GM12878 (cell line): ENCODE measurements at regions not wholly inside any gene's neighbourhood (a gene's known extent, or its start where the extent isn't known, plus 50 kb on each side); places are given as distances from the start of the nearest gene placed in this dataset.

Source experiments
- BRCA1 ChIP-seq: IDR thresholded peaks from 2 replicates; pipeline ENCODE4 v1.6.1; 2011; ENCODE audit warnings: low read depth, low read length, improper control_type of control experiment
- CBX5 ChIP-seq: sonication (generic); IDR thresholded peaks from 2 replicates; pipeline ENCODE4 v1.6.1; 2016; ENCODE audit warnings: low read depth, moderate library complexity, mild to moderate bottlenecking, inconsistent platforms
- EZH2 ChIP-seq: IDR thresholded peaks from 2 replicates; pipeline ENCODE4 v1.6.1; 2012; ENCODE audit warnings: low read depth, mild to moderate bottlenecking, control low read depth, inconsistent platforms, low read length, borderline replicate concordance; ENCODE audit not compliant: control insufficient read depth
- FOS ChIP-seq: IDR thresholded peaks from 3 replicates; pipeline ENCODE4 v1.6.1; 2011; ENCODE audit warnings: borderline replicate concordance; ENCODE audit not compliant: insufficient read length; ENCODE audit errors: extremely low read depth
- IRF4 ChIP-seq: IDR thresholded peaks from 2 replicates; pipeline ENCODE4 v1.6.1; 2011; ENCODE audit warnings: low read depth, low read length
- POLR2A ChIP-seq: IDR thresholded peaks from 2 replicates; pipeline ENCODE4 v1.6.1; 2011; ENCODE audit warnings: low read depth, mild to moderate bottlenecking, low read length
- POLR2AphosphoS5 ChIP-seq: IDR thresholded peaks from 2 replicates; pipeline ENCODE4 v1.6.1; 2011; ENCODE audit warnings: mild to moderate bottlenecking, low read length, inconsistent platforms
- SUZ12 ChIP-seq: fragments of 200-600 bp; sonication (generic); IDR thresholded peaks from one replicate; pipeline ENCODE4 v1.6.1; 2018; ENCODE audit warnings: antibody characterized with exemption, mild to moderate bottlenecking; ENCODE audit not compliant: unreplicated experiment
- TBL1XR1 ChIP-seq: IDR thresholded peaks from 2 replicates; pipeline ENCODE4 v1.6.1; 2012; ENCODE audit warnings: low read depth, low read length, improper control_type of control experiment
- ZNF24 ChIP-seq: fragments of 450-650 bp; IDR thresholded peaks from 2 replicates; pipeline ENCODE4 v1.6.1; 2017; ENCODE audit warnings: antibody characterized with exemption, mild to moderate bottlenecking
- TF ChIP-seq, protein P1 (sequence below), 3 experiments: IDR thresholded peaks in 2 of 3; conservative IDR thresholded peaks in 1 of 3; 2 replicates each; pipeline ENCODE4 v1.5.1; 2011; ENCODE audit warnings: low read depth in 3 of 3, low read length in 3 of 3, mild to moderate bottlenecking in 3 of 3, control low read depth in 2 of 3, moderate library complexity in 2 of 3, inconsistent platforms in 1 of 3, mixed read lengths in 1 of 3; ENCODE audit not compliant: control insufficient read depth in 2 of 3, insufficient read depth in 1 of 3; ENCODE audit errors: extremely low read depth in 1 of 3
- TF ChIP-seq, protein P2 (sequence below): IDR thresholded peaks from 2 replicates; pipeline ENCODE4 v1.6.1; 2012; ENCODE audit warnings: low read length, inconsistent platforms

DNA sequence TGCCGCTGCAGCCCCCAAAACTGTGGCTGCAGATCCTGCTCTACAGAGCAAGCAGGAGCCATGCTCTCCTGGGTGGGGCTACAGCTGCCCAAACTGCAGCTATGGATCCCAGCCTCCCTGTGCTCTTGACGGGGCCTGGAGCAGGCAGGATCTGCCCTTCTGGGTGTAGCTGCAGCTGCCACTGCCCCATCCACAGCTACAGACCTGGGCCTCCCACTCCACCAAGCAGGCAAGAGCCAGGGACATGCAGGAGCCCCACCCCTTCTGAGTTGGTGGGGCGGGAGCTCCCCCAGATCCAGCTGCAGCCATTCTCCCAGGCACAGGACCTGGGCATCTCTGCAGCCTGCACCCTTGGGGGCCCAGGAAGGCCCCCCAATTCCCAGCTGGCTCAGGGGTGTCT lies 551.2 kb upstream of the CA10 start:
- TF ChIP-seq IRF4 (no peak), POLR2AphosphoS5 (no peak), FOS (no peak), SUZ12 (no peak), TBL1XR1 (no peak), BRCA1 (no peak), ZNF24 (no peak), EZH2 (no peak), CBX5 (no peak), POLR2A (no peak)
- TF ChIP-seq, protein P1, sequence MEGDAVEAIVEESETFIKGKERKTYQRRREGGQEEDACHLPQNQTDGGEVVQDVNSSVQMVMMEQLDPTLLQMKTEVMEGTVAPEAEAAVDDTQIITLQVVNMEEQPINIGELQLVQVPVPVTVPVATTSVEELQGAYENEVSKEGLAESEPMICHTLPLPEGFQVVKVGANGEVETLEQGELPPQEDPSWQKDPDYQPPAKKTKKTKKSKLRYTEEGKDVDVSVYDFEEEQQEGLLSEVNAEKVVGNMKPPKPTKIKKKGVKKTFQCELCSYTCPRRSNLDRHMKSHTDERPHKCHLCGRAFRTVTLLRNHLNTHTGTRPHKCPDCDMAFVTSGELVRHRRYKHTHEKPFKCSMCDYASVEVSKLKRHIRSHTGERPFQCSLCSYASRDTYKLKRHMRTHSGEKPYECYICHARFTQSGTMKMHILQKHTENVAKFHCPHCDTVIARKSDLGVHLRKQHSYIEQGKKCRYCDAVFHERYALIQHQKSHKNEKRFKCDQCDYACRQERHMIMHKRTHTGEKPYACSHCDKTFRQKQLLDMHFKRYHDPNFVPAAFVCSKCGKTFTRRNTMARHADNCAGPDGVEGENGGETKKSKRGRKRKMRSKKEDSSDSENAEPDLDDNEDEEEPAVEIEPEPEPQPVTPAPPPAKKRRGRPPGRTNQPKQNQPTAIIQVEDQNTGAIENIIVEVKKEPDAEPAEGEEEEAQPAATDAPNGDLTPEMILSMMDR (IDR thresholded peaks at IDR 0.05 in 2 of 3, conservative IDR thresholded peaks at IDR 0.05 in 1 of 3; ENCODE audit: control insufficient read depth in 2 of 3, extremely low read depth in 1 of 3, insufficient read depth in 1 of 3, low read depth in 3 of 3, low read length in 3 of 3), result no peak
- TF ChIP-seq, protein P2, sequence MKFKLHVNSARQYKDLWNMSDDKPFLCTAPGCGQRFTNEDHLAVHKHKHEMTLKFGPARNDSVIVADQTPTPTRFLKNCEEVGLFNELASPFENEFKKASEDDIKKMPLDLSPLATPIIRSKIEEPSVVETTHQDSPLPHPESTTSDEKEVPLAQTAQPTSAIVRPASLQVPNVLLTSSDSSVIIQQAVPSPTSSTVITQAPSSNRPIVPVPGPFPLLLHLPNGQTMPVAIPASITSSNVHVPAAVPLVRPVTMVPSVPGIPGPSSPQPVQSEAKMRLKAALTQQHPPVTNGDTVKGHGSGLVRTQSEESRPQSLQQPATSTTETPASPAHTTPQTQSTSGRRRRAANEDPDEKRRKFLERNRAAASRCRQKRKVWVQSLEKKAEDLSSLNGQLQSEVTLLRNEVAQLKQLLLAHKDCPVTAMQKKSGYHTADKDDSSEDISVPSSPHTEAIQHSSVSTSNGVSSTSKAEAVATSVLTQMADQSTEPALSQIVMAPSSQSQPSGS, result no peak
